HS-5 (cell line): ENCODE measurements at regions not wholly inside any gene's neighbourhood (a gene's known extent, or its start where the extent isn't known, plus 50 kb on each side); places are given as distances from the start of the nearest gene placed in this dataset.

Experiments
- DNase-seq: peaks from one replicate; pipeline ENCODE4 v3.0.0-alpha.2; 2012; ENCODE audit warnings: low read depth

- DNase-seq: no peak
These were observed 126.1 kb downstream of the FAT4 start for GRCh38 chr4:125440814-125441213.

GRCh38 chr4:125444166-125444565 is 129.4 kb downstream of the FAT4 start:
- DNase-seq: no peak

DNA sequence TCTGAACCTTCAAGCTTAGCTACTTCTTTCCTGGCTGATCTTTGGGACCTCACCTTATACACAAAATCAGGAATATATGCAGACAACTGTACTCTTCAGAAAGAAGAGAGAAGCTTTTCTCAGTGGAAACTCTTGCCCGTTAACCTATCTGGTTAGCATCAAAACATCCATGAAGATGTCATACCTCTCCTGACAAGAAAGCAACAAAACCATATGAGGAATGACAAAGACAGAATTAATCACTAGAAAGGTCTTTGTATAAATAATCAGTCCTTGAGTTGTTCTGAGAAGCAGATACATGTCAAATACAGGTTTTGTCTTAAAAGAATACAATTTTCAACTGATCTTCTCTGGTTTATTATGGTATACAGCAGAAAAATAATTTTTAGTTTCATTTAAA is 130.8 kb downstream of the FAT4 start:
- no peak for DNase-seq

DNA sequence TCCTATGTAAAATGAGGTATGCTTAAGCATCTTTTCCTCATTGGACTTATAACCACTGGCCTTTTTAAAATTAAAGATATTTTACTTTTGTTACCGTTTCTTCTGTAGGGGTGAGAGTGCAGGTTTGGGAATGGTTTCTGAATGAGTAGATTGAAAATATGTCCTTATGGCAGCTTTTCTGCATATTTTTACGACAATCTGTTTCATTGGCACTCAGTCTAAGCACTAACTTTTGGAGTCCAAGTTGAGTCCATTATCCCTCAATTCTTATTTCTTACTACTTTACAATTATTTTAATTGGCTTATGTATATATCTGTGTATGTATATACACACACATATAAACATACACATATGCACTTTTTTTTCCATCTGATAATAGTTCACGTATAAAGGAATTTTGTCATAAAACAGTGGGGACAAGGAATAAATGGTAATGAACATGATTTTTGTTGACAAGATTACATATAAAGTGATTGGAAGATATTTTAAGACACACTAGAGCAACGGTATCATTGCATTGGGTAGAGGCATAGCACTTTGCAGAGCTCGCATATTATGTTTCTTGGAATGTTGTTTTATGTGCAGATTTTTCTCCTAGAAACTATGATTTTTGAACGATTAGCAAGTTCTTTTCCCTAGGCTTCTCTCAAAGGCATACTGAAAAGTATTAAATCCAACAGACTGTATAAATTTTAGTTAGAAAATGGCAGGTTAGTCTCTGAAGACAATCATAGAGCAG is 133.0 kb downstream of the FAT4 start:
- DNase-seq: no peak

DNA sequence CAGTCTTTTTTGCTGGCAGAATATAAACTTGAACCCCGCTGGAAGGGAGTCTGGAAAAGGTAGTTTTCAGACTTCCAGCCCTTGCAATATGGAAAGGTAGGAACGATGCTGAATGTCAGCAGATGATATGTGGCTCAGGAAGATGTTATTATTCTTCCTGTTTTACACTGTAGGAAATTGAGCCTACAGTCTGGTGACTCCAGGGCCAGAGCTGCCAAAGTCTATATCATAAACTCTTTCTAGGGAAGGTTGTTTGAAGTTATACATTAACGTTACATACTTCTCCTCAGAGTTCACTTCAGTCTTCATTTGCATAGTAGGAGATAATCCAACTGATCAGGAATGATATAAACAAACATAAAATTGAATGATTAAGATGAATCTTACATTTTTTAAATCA is 141.3 kb downstream of the FAT4 start:
- no peak for DNase-seq

DNA sequence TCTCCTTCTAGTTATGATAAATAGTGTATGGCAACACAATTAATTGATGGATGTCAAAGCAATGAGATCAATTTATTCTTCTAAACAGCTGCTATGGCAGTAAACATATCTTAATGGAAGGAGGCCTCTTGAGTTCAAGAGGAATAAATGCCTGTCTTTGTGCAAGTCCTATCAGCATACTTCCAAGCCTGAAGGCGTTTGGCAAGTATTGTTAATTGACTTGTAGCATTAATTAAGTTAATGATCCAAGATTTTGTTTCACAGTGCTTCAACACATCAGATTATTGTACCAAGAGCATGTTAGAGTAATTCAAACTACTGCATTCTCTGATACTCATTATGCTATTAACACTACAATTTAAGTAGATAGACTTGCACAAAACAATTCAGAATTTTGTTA is 144.8 kb downstream of the FAT4 start:
- no peak for DNase-seq

GRCh38 chr4:125461676-125462363 is 147.1 kb downstream of the FAT4 start:
- no peak for DNase-seq

- no peak for DNase-seq
These were observed 149.4 kb downstream of the FAT4 start for GRCh38 chr4:125464146-125464545.

- DNase-seq: no peak
These were observed 166.7 kb downstream of the FAT4 start for GRCh38 chr4:125481334-125482045.

- DNase-seq: no peak
These were observed 168.1 kb downstream of the FAT4 start for GRCh38 chr4:125482822-125483221.

GRCh38 chr4:125483278-125483677 is 168.5 kb downstream of the FAT4 start:
- DNase-seq: no peak

GRCh38 chr4:125484912-125485311 is 170.2 kb downstream of the FAT4 start:
- DNase-seq: no peak

GRCh38 chr4:125486351-125486750 is 171.6 kb downstream of the FAT4 start:
- no peak for DNase-seq

GRCh38 chr4:125489952-125490690 is 175.4 kb downstream of the FAT4 start:
- no peak for DNase-seq

DNA sequence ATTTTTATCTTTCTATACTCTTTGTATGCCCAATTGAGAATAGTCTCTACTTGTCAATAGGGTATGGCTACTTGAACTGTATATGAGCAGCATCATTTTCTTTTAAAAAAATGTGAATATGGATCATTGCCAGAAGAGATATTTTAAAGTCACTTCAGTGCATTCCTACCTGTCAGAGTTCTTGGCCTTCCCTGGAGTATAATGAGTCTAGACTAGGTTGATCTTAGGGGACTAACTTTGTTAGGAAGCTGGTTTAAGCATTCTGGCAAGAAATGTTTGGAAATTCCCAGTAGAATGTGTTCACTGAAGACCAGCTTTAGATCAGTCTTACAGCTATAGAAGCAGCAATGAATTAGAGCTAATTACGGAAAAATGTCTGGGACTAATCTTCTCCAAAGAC is 178.2 kb downstream of the FAT4 start:
- no peak for DNase-seq

DNA sequence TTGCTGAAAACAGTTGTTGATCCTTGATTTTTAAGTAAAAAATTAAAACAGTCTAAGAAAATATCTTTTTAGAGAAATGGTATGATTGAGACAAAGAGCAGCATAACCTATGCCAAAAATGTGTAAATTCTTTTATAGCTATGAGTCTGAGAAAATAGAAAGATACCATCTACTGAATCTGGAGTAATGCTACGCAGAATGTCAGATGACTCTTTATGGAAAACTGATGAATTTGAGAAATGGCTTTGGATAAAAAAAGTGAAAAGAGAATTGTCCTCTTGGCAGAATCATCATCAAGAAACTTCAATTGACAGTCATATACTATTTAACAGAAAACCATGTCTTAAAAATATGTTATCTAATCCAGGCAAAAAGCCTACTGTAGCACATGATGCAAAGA is 183.1 kb downstream of the FAT4 start:
- no peak for DNase-seq

DNA sequence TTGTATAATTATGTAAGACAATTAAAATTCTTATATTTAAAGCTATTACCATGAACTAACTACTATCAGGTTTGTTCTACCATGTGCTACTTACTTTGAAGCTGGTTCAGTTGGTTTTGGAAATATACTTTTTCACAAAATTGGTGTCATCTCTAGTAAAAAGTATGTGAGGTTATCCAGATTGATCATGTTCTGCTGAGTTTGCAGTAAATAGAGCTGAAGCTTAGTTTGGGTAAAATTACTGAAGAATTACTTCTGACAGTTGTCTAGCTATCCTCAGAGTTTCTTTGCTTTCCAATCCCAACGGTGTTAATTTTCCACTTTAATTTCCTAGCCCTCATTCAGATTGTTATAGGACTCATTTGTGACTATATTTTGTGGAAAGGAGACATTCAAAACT is 184.2 kb downstream of the FAT4 start:
- DNase-seq: no peak

- no peak for DNase-seq
These were observed 186.3 kb downstream of the FAT4 start for GRCh38 chr4:125501090-125501489.

GRCh38 chr4:125501568-125501967 is 186.8 kb downstream of the FAT4 start:
- DNase-seq: no peak

GRCh38 chr4:125505621-125506020 is 190.9 kb downstream of the FAT4 start:
- no peak for DNase-seq

- DNase-seq: no peak
These were observed 192.4 kb downstream of the FAT4 start for GRCh38 chr4:125507141-125507540.

- no peak for DNase-seq
These were observed 197.0 kb downstream of the FAT4 start for GRCh38 chr4:125511715-125512114.

DNA sequence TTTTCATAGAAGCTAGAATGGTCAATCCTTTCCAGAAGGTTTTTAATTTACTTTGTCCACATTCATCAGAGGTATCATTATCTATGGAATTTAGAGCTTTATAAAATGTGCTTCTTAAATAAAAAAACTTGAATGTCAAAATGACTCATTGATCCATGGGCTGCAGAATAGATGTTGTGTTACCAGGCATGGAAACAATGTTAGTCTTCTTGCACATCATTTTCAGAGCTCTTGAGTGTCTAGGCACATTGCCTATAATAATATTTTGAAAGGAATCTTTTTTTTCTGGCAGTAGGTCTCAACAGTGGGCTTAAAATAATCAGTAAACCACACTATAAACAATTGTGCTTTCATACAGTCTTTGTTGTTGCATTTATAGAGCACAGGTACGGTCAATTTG is 200.3 kb downstream of the FAT4 start:
- DNase-seq: no peak
